GM13977 (cell line): ENCODE measurements at regions not wholly inside any gene's neighbourhood (a gene's known extent, or its start where the extent isn't known, plus 50 kb on each side); places are given as distances from the start of the nearest gene placed in this dataset.

Experiments
- DNase-seq: peaks from one replicate; pipeline ENCODE4 v3.0.0; 2012; ENCODE audit warnings: low spot score
- CTCF ChIP-seq: IDR thresholded peaks from 2 replicates; pipeline ENCODE4 v1.5.1; 2012; ENCODE audit warnings: mild to moderate bottlenecking, control low read depth; ENCODE audit not compliant: insufficient read depth; ENCODE audit errors: extremely low read depth, missing control alignments
- in situ Hi-C: fragments of 300-500 bp; cut with MboI; formaldehyde crosslinking; loops from one replicate; pipeline ENCODE4 v1.12.0; 2022; ENCODE audit warnings: low sequenced_read_pairs, low pct_unique_long_range_greater_than_20kb, mixed read lengths, inconsistent platforms; ENCODE audit not compliant: unreplicated experiment

DNA sequence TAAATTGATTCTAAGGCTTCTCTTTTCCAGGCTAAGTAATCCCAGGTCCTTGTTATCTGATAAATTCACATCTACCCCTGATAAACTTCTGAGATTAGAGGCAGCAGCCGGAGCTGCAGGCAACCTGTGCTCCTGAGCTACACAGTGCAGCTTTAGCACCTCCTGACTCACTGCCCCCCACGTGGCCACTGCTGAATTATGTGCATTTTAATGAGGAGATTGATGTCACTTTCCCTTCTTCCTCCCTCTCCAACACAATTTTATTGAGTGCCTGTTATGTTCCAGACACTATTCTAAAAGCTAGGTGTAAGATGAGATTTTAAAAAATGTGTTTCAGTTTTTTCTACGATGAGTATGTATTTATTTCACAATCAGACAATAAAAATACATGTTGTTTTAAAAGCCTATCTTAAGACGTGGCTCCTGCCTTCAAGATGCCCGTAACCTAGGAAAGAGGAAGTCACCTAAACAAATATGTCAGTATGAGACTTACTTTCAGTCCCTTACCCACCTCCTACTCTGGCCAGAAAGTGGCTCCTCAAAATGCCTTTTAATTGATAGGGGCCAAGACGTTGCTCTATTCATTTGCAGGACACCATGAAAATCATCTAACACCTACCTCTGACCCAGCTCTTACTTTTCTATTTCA is 161.5 kb upstream of the PFN2 start:
- in situ Hi-C loops = no loop called here
- no peak for TF ChIP-seq CTCF
- peak; percentile 17 for DNase-seq

- in situ Hi-C loops = no loop called here
- no peak for DNase-seq
- TF ChIP-seq CTCF = no peak
Observed at GRCh38 chr3:150131663-150132062, 161.0 kb upstream of the PFN2 start.

GRCh38 chr3:150130404-150131100 is 159.9 kb upstream of the PFN2 start:
- no peak for TF ChIP-seq CTCF
- in situ Hi-C loops = no loop called here
- DNase-seq = no peak

- in situ Hi-C loops = no loop called here
- no peak for TF ChIP-seq CTCF
Observed at GRCh38 chr3:150129166-150129565, 158.5 kb upstream of the PFN2 start.

DNA sequence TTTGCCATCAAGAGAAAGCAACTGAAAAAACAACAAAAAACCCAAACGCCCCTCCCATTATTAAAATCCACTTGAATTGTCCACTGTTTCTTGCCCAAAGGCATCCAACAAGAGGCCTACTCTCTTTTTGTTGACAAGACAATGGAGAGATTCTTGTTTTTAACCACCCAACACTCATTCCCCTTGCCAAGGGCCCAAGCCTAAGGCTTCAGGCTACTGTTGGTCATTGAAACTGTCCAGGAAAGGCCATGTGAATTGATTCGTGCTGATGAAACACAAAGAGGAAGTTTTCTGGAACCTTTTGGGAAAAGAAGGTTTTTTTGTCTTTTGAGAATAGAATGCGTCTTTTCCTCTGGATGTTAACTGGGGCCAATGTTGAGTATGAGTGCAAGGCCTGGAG is 157.4 kb upstream of the PFN2 start:
- no peak for TF ChIP-seq CTCF
- in situ Hi-C loops = no loop called here
- DNase-seq = no peak

More at GRCh38 chr3:150129166-150129565, 158.5 kb upstream of the PFN2 start:
- no peak for DNase-seq

DNA sequence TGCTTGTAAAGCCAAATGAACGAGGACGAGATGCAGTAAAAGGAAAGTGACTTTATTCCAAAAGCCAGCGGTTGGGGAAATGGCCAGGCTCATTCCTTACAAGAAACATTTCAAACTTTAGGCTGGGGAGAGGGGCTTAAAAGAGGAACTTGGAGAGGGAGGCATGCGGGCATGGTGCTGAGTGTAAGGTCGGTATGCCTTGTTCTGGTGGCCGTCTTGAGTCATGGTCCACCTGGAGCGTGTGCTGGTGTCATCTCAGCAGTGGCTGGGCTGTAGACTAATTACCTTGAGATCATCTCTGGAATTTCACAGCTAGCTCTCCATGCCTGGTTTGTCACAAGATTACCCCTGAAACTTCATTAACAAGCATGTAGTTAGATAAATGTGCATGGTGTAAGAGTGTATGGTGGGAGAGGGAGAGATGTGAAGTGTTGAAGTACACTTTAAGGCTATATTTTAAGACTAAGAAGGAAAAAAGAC is 156.4 kb upstream of the PFN2 start:
- in situ Hi-C loops = no loop called here
- no peak for DNase-seq
- TF ChIP-seq CTCF = no peak
